ENCODE measurements at regions not wholly inside any gene's neighbourhood (a gene's known extent, or its start where the extent isn't known, plus 50 kb on each side); places are given as distances from the start of the nearest gene placed in this dataset.

DNA sequence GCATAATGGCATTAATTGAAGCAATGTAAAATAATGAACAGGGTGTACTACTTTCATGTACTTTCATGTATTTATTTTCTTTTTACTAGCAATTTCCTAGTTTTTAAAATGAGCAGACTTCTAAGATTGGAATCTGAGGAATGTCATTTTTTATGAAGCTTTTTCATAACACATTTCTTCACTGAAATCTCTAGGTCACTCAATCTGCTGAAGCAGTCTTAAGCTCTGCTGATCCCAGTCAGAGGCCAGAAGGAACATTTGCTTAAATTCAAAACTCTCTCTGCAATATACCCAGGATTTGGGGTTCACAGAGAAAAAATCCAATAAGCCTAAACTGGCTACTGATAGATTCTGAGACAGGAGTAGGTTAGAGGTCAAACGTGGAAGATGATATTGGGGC is 73.6 kb upstream of the CNTN1 start:
- no peak for DNase-seq (ENCODE audit: low spot score)

DNA sequence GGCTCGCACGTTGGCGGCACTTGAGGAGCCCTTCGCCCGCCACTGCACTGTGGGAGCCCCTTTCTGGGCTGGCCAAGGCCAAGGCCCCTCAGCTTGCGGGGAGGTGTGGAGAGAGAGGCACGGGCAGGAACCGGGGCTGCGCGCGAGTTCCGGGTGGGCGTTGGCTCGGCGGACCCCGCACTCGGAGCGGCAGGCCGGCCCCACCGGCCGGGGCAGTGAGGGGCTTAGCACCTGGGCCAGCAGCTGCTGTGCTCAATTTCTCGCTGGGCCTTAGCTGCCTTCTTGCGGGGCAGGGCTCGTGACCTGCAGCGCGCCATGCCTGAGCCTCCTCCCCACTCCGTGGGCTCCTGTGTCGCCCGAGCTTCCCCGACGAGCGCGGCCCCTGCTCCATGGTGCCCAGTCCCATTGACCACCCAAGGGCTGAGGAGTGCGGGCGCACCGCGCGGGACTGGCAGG is 71.6 kb upstream of the CNTN1 start:
- no peak for DNase-seq (ENCODE audit: low spot score)

DNA sequence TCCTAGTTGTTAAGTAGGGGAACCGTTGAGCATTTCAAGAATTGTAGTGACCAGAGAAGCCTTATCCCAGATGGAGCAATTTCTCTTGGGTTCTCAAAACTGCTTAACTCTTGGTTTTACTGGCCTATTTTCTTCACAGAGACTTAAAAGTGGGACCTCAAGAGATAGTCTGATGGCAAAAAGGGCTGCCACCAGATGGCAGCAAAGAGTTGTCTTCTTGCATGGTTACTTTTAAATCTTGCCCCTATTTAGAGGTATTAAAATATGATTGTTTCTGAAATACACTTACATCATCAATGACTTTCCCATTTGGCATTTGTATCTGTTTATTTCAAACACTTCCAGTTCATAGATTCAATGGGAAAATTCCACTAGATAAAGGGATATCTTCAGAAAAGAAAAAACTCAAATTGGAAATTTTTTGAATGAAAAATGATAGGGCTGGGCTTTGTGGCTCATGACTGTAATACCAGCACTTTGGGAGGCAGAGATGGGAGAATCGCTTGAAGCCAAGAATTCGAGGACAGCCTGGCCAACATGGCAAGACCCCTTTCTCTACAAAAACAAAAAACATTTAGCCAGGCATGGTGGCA is 69.9 kb upstream of the CNTN1 start:
- DNase-seq (ENCODE audit: low spot score), result peak; percentile 31

DNA sequence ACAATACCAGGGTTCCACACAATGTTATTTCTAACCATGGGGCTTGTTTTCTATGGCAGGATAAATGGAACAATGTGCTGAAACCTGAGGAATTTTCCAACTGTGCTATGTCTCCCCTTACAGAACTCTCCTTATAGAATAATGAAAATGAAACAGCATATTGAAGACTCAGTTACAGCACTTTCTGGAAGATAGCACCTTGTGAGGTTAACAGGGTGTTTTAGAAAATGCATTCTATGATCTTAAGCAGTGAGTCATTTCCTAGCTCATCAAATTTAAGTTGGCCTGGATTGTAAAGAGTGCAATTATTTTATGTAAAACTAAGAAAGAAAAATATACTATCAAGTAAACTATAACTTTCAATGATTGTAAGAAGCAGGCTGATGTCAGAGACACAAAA is 60.1 kb upstream of the CNTN1 start:
- DNase-seq (ENCODE audit: low spot score), result no peak

DNA sequence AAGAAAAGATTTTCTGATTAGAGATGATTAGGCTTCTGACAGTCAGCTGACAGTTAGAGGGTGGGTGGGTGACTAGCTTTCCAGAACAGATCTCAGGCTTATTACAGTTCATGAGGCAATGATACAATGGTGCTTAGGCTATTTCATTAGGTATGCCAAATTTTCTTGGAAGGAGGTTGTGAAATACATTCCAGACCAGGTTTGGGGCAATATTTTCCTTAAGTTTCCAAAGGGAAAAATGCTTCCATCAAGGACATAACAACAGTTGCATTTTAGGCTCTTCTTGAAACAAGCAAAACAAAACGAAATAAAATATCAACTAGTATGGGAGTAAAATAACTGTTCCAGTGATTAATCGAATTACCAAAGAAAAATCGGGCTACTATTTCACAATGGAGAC is 59.3 kb upstream of the CNTN1 start:
- no peak for DNase-seq (ENCODE audit: low spot score)

DNA sequence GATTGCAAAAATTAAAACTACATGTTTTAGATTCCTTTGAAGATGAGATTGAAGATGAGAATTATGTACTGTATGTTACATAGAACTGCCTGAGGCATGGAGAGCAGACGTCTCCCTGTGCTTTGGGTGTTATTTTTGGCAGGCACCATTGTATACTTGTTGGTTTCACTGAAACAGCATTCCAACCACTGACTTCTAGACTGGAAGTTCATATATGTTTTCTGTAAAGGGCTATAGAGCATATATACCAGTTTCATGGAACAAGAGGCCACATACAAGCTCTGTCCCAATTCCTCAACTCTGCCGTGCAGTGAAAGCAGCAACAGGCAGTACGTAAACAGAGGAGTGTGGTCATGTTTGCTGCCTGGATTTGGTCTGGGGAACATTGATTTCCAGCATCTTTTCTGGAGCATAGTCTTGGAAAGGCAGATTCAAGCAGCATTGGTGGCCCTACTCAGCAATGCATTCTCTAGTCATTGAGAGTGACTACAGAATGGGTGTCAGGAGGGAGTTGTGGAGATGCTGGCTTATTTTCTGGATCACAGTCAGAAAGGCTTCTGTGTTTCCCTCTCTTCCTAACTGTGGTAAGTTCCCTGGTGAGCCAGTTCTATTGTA is 57.6 kb upstream of the CNTN1 start:
- no peak for DNase-seq (ENCODE audit: low spot score)

DNA sequence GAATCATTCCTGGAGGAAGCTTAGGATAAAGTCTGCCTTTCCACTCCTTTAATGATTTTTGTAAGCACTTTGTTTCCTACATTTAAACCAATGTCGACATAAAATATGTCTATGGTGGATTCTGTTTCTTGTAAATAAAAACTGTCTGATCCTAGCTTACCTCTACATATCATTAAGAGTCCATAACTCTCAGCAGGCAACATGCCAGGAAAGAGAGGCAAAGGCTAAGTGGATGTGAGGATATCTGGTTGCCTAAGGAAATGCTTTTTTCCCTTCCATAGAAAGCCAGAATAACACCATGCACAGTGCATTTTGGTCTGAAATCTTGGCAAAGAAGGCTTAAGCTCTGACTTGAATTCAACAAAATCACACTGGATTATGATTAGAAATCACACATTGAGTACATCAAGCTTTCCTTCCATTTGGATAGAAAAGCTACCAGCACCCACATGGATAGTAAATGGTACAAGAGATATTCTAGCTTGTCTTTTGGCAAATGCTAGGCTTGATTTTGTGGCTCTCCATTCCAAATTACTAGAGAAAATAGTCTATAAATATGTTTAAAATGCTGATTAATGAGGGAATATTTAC is 57.0 kb upstream of the CNTN1 start:
- DNase-seq (ENCODE audit: low spot score), result no peak

All from activated CD4-positive, alpha-beta T cell treated with anti-CD3 and anti-CD28 coated beads, Interleukin-2, Interleukin-4, amounts not matched to agents 100 ng/mL and 50 ng/mL, durations not matched to agents 16 hours and 8 hours (primary cell).